Ishikawa (cell line): ENCODE measurements at regions not wholly inside any gene's neighbourhood (a gene's known extent, or its start where the extent isn't known, plus 50 kb on each side); places are given as distances from the start of the nearest gene placed in this dataset.

Experiments used
- CEBPB ChIP-seq: IDR thresholded peaks from 2 replicates; pipeline ENCODE4 v1.6.1; 2012
- CREB1 ChIP-seq: IDR thresholded peaks from 2 replicates; pipeline ENCODE4 v1.6.1; 2012; ENCODE audit warnings: low read depth
- EGR1 ChIP-seq: IDR thresholded peaks from 2 replicates; pipeline ENCODE4 v1.6.1; 2012
- EP300 ChIP-seq: IDR thresholded peaks from 2 replicates; pipeline ENCODE4 v1.6.1; 2012; ENCODE audit warnings: borderline replicate concordance
- FOXM1 ChIP-seq: IDR thresholded peaks from 2 replicates; pipeline ENCODE4 v1.6.1; 2012; ENCODE audit warnings: low read depth, borderline replicate concordance
- NFIC ChIP-seq: IDR thresholded peaks from 2 replicates; pipeline ENCODE4 v1.6.1; 2012
- RAD21 ChIP-seq: IDR thresholded peaks from 2 replicates; pipeline ENCODE4 v1.6.1; 2012; ENCODE audit warnings: low read depth
- TAF1 ChIP-seq: IDR thresholded peaks from 2 replicates; pipeline ENCODE4 v1.6.1; 2012; ENCODE audit warnings: low read depth, mild to moderate bottlenecking
- TCF12 ChIP-seq: IDR thresholded peaks from 2 replicates; pipeline ENCODE4 v1.6.1; 2012; ENCODE audit warnings: low read depth
- TEAD4 ChIP-seq: IDR thresholded peaks from 2 replicates; pipeline ENCODE4 v1.6.1; 2012
- YY1 ChIP-seq: IDR thresholded peaks from 2 replicates; pipeline ENCODE4 v1.6.1; 2012; ENCODE audit warnings: low read depth
- ZBTB7A ChIP-seq: IDR thresholded peaks from 2 replicates; pipeline ENCODE4 v1.6.1; 2012; ENCODE audit warnings: low read depth
- TF ChIP-seq, protein P1 (sequence below): IDR thresholded peaks from 2 replicates; pipeline ENCODE4 v1.6.1; 2012
- TF ChIP-seq, protein P2 (sequence below): IDR thresholded peaks from 2 replicates; pipeline ENCODE4 v1.6.1; 2012
- TF ChIP-seq, protein P3 (sequence below): IDR thresholded peaks from 2 replicates; pipeline ENCODE4 v1.6.1; 2012; ENCODE audit warnings: low read depth, mild to moderate bottlenecking

DNA sequence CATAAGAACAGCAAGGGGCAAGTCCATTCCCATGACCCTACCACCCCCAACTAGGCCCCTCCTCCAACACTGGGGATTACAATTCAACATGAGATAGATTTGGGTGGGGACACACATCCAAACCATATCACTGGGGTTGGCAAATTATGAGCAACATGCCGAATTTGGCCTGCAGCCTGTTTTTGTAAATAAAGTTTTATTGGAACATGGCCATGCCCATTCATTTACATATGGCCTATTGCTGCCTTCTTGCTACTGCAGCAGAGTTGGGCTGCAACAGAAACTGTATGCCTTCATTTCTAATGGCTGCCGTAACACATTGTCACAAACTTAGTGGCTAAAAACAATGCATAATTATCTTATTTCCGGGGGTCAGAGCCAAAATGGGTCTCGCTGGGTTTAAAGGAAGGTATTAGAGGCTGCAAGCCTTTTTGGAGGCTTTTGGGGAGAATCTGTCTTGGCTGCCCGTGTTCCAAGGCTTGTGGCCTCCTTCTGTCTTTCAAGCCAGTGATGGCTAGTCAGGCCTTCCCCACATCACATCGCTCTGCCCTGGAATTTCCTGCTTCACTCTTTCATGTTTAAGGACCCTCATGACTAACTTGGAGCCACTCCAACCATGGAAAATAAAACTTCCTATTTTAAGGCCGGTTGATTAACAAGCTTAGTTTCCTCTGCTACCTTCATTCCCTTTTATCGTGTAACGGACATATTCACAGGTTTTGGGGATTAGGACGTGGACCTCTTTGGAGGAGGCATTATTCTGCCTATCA lies 428.5 kb upstream of the PROK2 start:
- TF ChIP-seq FOXM1 (no peak), EP300 (no peak), ZBTB7A (no peak), CEBPB (no peak), YY1 (no peak), CREB1 (no peak), TCF12 (no peak), TEAD4 (no peak), NFIC (no peak), EGR1 (no peak)
- TF ChIP-seq, protein P1, sequence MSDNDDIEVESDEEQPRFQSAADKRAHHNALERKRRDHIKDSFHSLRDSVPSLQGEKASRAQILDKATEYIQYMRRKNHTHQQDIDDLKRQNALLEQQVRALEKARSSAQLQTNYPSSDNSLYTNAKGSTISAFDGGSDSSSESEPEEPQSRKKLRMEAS: no peak
- TF ChIP-seq, protein P2, sequence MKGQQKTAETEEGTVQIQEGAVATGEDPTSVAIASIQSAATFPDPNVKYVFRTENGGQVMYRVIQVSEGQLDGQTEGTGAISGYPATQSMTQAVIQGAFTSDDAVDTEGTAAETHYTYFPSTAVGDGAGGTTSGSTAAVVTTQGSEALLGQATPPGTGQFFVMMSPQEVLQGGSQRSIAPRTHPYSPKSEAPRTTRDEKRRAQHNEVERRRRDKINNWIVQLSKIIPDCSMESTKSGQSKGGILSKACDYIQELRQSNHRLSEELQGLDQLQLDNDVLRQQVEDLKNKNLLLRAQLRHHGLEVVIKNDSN: no peak
- TF ChIP-seq, protein P3, sequence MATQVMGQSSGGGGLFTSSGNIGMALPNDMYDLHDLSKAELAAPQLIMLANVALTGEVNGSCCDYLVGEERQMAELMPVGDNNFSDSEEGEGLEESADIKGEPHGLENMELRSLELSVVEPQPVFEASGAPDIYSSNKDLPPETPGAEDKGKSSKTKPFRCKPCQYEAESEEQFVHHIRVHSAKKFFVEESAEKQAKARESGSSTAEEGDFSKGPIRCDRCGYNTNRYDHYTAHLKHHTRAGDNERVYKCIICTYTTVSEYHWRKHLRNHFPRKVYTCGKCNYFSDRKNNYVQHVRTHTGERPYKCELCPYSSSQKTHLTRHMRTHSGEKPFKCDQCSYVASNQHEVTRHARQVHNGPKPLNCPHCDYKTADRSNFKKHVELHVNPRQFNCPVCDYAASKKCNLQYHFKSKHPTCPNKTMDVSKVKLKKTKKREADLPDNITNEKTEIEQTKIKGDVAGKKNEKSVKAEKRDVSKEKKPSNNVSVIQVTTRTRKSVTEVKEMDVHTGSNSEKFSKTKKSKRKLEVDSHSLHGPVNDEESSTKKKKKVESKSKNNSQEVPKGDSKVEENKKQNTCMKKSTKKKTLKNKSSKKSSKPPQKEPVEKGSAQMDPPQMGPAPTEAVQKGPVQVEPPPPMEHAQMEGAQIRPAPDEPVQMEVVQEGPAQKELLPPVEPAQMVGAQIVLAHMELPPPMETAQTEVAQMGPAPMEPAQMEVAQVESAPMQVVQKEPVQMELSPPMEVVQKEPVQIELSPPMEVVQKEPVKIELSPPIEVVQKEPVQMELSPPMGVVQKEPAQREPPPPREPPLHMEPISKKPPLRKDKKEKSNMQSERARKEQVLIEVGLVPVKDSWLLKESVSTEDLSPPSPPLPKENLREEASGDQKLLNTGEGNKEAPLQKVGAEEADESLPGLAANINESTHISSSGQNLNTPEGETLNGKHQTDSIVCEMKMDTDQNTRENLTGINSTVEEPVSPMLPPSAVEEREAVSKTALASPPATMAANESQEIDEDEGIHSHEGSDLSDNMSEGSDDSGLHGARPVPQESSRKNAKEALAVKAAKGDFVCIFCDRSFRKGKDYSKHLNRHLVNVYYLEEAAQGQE: no peak

DNA sequence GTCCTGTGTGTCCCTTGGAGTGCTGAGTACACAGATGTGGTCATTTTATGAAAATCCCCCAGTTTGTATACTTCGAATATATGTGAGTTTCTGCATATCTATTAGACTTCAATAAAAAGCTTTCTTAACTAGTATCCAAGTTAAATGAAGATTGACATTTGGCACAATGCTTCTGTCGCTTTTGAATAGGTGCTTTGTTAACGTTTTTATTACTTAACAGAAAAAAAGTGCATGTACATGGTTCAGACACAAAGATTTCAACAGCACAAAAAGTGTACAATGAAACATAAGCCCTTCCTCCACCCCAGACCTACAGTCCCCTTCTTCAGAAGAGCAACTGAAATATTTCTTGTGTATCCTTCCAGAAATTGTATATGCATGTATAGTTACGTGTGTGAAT lies 427.4 kb upstream of the PROK2 start:
- TF ChIP-seq CREB1: no peak

DNA sequence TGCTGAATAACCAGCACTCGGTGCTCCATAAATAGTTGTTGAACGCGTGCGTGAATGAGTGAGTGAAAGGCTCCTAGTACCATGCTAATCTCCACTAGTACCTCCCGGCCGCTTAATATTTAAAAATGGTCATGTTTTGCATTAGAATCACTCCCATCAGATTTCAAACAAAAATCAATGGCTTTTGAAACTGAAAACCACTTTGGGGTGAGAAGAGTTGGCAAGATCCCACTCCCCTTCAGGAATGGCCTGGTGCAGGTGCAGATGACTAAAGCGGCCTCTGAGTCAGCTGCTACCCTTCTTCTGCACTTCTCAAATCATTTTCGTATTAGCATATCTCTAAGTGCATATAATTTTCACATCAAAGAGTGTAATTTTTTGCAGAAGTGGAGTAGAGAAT lies 425.3 kb upstream of the PROK2 start:
- TF ChIP-seq TCF12 (no peak), EP300 (no peak), YY1 (no peak), FOXM1 (no peak), CREB1 (no peak), EGR1 (no peak), NFIC (no peak), CEBPB (no peak), TAF1 (no peak), ZBTB7A (no peak), TEAD4 (no peak), RAD21 (no peak)
- TF ChIP-seq, protein P3: no peak
- TF ChIP-seq, protein P1: no peak
- TF ChIP-seq, protein P2: no peak

DNA sequence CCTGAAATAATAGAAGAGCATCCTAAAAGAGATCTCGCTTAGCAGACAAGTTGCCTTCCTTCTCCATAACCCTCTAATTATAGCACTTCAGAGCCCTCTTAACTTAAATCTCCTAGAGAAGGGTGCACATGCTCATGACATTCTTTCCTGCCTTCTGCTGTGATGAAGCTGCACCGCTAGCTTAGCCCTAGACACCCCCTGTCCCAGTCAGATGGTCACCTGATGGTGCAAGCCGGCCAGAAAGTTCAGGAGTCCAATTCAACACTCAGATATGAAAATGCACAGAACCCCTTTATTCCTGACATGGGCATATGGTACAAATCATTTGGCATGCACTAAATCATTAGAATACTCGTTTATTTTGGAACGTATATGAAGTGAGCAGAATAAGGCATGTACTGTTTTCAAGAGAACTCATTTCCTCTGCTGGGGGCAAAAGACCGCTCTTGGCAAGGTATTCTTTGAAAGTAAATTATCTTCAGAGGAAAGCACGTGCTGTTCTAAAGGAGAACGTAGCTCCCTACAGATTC lies 420.4 kb upstream of the PROK2 start:
- TF ChIP-seq FOXM1 (no peak), TEAD4 (no peak), CEBPB (no peak), RAD21 (no peak), YY1 (no peak)

DNA sequence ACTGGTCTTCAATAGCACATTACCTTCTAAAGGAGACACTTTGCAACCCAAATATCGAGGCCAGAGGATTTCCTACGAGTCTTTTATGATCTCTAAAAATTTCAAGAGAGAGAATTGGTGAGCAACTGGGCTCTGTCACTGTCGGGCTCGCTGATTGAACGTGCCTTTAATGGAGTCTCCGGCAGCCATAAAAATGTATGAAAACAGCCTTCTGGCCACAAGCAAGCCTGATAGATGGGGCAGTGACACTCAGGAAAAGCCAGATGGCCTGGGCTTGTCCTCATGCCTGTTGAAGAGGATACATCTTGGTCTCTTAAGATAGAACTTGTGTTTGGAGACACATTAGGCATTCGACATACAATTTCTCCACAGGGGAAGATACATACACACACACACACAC lies 419.5 kb upstream of the PROK2 start:
- TF ChIP-seq CREB1 (no peak), RAD21 (no peak), FOXM1 (no peak), TCF12 (no peak), TAF1 (no peak), EGR1 (no peak), CEBPB (no peak), EP300 (no peak), YY1 (no peak), TEAD4 (no peak), ZBTB7A (no peak), NFIC (no peak)
- TF ChIP-seq, protein P1: no peak
- TF ChIP-seq, protein P3: no peak
- TF ChIP-seq, protein P2: no peak
